Astrocyte (in vitro differentiated cells and primary cell): ENCODE measurements at regions not wholly inside any gene's neighbourhood (a gene's known extent, or its start where the extent isn't known, plus 50 kb on each side); places are given as distances from the start of the nearest gene placed in this dataset.

ENCODE experiments used
- DNase-seq: peaks from one replicate; pipeline ENCODE4 v3.0.0-alpha.2; 2010; ENCODE audit warnings: low read depth
- FAIRE-seq: peaks from 2 replicates; lab custom pipeline; 2011; peaks lifted over from hg19 to GRCh38; lab: Jason Lieb, UNC
- H2AFZ ChIP-seq: 2 replicates; pipeline ENCODE4 v1.6.0; 2012; ENCODE audit warnings: low read depth, low read length, inconsistent platforms
- H3K27ac ChIP-seq: 2 replicates; pipeline ENCODE4 v1.5.1; 2011; ENCODE audit warnings: low read depth, low read length, inconsistent platforms
- H3K27me3 ChIP-seq: 2 replicates; pipeline ENCODE4 v1.6.0; 2011; ENCODE audit warnings: low read length, inconsistent platforms; ENCODE audit not compliant: insufficient read depth
- H3K36me3 ChIP-seq: 2 replicates; pipeline ENCODE4 v1.5.1; 2011; ENCODE audit warnings: low read length, inconsistent platforms; ENCODE audit not compliant: insufficient read depth
- H3K4me1 ChIP-seq: 2 replicates; pipeline ENCODE4 v1.5.1; 2011; ENCODE audit warnings: low read length, inconsistent platforms; ENCODE audit not compliant: insufficient read depth
- H3K4me2 ChIP-seq: 2 replicates; pipeline ENCODE4 v1.6.0; 2012; ENCODE audit warnings: low read length, inconsistent platforms
- H3K4me3 ChIP-seq: 2 replicates; pipeline ENCODE4 v1.5.1; 2011; ENCODE audit warnings: low read depth, mild to moderate bottlenecking, low read length, inconsistent platforms; ENCODE audit not compliant: insufficient read depth
- H3K79me2 ChIP-seq: 2 replicates; pipeline ENCODE4 v1.6.0; 2012; ENCODE audit warnings: mild to moderate bottlenecking, low read length, inconsistent platforms; ENCODE audit not compliant: insufficient read depth
- H3K9ac ChIP-seq: 2 replicates; pipeline ENCODE4 v1.6.0; 2012; ENCODE audit warnings: mild to moderate bottlenecking, low read length, inconsistent platforms
- H3K9me3 ChIP-seq: 2 replicates; pipeline ENCODE4 v1.5.1; 2012; ENCODE audit warnings: low read depth, mild to moderate bottlenecking, low read length, inconsistent platforms; ENCODE audit not compliant: insufficient read depth
- H4K20me1 ChIP-seq: 2 replicates; pipeline ENCODE4 v1.6.0; 2012; ENCODE audit warnings: low read length, inconsistent platforms; ENCODE audit not compliant: insufficient read depth
- H3K27ac Mint-ChIP-seq: one replicate; pipeline ENCODE4 v1.8.0; 2021; ENCODE audit warnings: mild to moderate bottlenecking, mixed read lengths; ENCODE audit not compliant: unreplicated experiment
- H3K27me3 Mint-ChIP-seq: one replicate; pipeline ENCODE4 v1.8.0; 2021; ENCODE audit warnings: low read depth, mixed read lengths; ENCODE audit not compliant: unreplicated experiment
- H3K36me3 Mint-ChIP-seq: one replicate; pipeline ENCODE4 v1.8.0; 2021; ENCODE audit warnings: low read depth, mixed read lengths; ENCODE audit not compliant: unreplicated experiment
- H3K4me1 Mint-ChIP-seq: one replicate; pipeline ENCODE4 v1.8.0; 2021; ENCODE audit warnings: low read depth, mixed read lengths; ENCODE audit not compliant: unreplicated experiment
- H3K4me3 Mint-ChIP-seq: one replicate; pipeline ENCODE4 v1.8.0; 2021; ENCODE audit warnings: mild to moderate bottlenecking, moderate library complexity, mixed read lengths; ENCODE audit not compliant: unreplicated experiment
- H3K9me3 Mint-ChIP-seq: one replicate; pipeline ENCODE4 v1.8.0; 2021; ENCODE audit warnings: mild to moderate bottlenecking, mixed read lengths; ENCODE audit not compliant: unreplicated experiment
- CTCF ChIP-seq: IDR thresholded peaks from 2 replicates; pipeline ENCODE4 v1.5.1; 2011; ENCODE audit warnings: low read depth, mild to moderate bottlenecking, inconsistent platforms, low read length, moderate library complexity; ENCODE audit not compliant: insufficient read depth
- EZH2 ChIP-seq: IDR thresholded peaks from 2 replicates; pipeline ENCODE4 v1.6.1; 2012; ENCODE audit warnings: mild to moderate bottlenecking, low read length, inconsistent platforms; ENCODE audit not compliant: insufficient read depth

GRCh38 chr22:48577691-48578090, 1250.0 kb downstream of the BRD1 start:
- no peaks in the 10 kb centered on the region for H3K79me2 ChIP-seq
- Mint-ChIP-seq H3K36me3 (no peaks in the 10 kb centered on the region), H3K27ac (no peak overlapping the region), H3K4me1 (peaks cover 4% of the 10 kb centered on the region), H3K4me3 (peak overlapping the region; percentile 61), H3K9me3 (no peaks in the 10 kb centered on the region), H3K27me3 (peaks cover 14% of the 10 kb centered on the region)
- H2AFZ ChIP-seq, result no peak overlapping the region
- H3K4me3 ChIP-seq, result no peak overlapping the region
- H3K4me2 ChIP-seq, result no peak overlapping the region
- H4K20me1 ChIP-seq, result peaks cover 48% of the 10 kb centered on the region
- H3K27ac ChIP-seq, result no peak overlapping the region
- no peak for FAIRE-seq
- H3K36me3 ChIP-seq, result no peaks in the 10 kb centered on the region
- H3K4me1 ChIP-seq, result peaks cover 6% of the 10 kb centered on the region
- no peak for TF ChIP-seq CTCF
- TF ChIP-seq EZH2, result no peak
- peaks cover 13% of the 10 kb centered on the region for H3K27me3 ChIP-seq
- DNase-seq, result no peak
- H3K9me3 ChIP-seq, result no peaks in the 10 kb centered on the region
- no peak overlapping the region for H3K9ac ChIP-seq

- Mint-ChIP-seq H3K4me3 (peak overlapping the region; percentile 76), H3K4me1 (peaks cover 4% of the 10 kb centered on the region), H3K36me3 (no peaks in the 10 kb centered on the region), H3K27ac (no peak overlapping the region), H3K27me3 (peaks cover 16% of the 10 kb centered on the region), H3K9me3 (no peaks in the 10 kb centered on the region)
- TF ChIP-seq CTCF, result no peak
- no peak for TF ChIP-seq EZH2
- Histone ChIP-seq H2AFZ (no peak overlapping the region), H3K36me3 (no peaks in the 10 kb centered on the region), H3K27ac (no peak overlapping the region), H3K4me1 (peaks cover 6% of the 10 kb centered on the region), H3K79me2 (no peaks in the 10 kb centered on the region), H3K4me3 (no peak overlapping the region), H4K20me1 (peaks cover 43% of the 10 kb centered on the region), H3K27me3 (peaks cover 13% of the 10 kb centered on the region), H3K9me3 (no peaks in the 10 kb centered on the region), H3K4me2 (peak overlapping the region; percentile 74), H3K9ac (no peak overlapping the region)
- no peak for DNase-seq
- no peak for FAIRE-seq
Observed at GRCh38 chr22:48577014-48577690, 1250.5 kb downstream of the BRD1 start.

- Histone ChIP-seq H3K27ac (no peak overlapping the region), H3K4me1 (peaks cover 6% of the 10 kb centered on the region), H4K20me1 (peaks cover 36% of the 10 kb centered on the region), H3K9ac (no peak overlapping the region), H3K9me3 (no peaks in the 10 kb centered on the region), H3K79me2 (no peaks in the 10 kb centered on the region), H3K4me2 (peak overlapping the region; percentile 74), H3K36me3 (no peaks in the 10 kb centered on the region), H2AFZ (no peak overlapping the region), H3K4me3 (peak overlapping the region; percentile 10), H3K27me3 (peaks cover 13% of the 10 kb centered on the region)
- H3K9me3 Mint-ChIP-seq, result no peaks in the 10 kb centered on the region
- no peak overlapping the region for H3K27ac Mint-ChIP-seq
- TF ChIP-seq EZH2 (peak; percentile 90), CTCF (no peak)
- peaks cover 16% of the 10 kb centered on the region for H3K27me3 Mint-ChIP-seq
- peak; percentile 8 for DNase-seq
- H3K36me3 Mint-ChIP-seq, result no peaks in the 10 kb centered on the region
- no peak for FAIRE-seq
- H3K4me3 Mint-ChIP-seq, result no peak overlapping the region
- peaks cover 4% of the 10 kb centered on the region for H3K4me1 Mint-ChIP-seq
Observed at GRCh38 chr22:48576333-48577013, 1251.2 kb downstream of the BRD1 start.
